Right lobe of liver (tissue), 4 donors: ENCODE measurements at regions not wholly inside any gene's neighbourhood (a gene's known extent, or its start where the extent isn't known, plus 50 kb on each side); places are given as distances from the start of the nearest gene placed in this dataset.

ENCODE experiments used
- POLR2A ChIP-seq: fragments of 450-650 bp; IDR thresholded peaks from one replicate; pipeline ENCODE4 v1.6.1; 2017; ENCODE audit warnings: antibody characterized with exemption, mild to moderate bottlenecking
- TF ChIP-seq, protein P1 (sequence below), 4 donors: fragments of 200-600 bp in 3 of 4; fragments of 450-650 bp in 1 of 4; IDR thresholded peaks; one replicate each; pipeline versions ENCODE4 v1.5.1 to v1.8.0; 2016 to 2022; ENCODE audit warnings: antibody characterized with exemption in 4 of 4, mild to moderate bottlenecking in 2 of 4
- donor health status: DM: no; HTN: no; CAD: no.
- donor health status: DM: no; HTN: no; CAD: no.
- donor health status: DM: no; HTN: yes; CAD: no.

DNA sequence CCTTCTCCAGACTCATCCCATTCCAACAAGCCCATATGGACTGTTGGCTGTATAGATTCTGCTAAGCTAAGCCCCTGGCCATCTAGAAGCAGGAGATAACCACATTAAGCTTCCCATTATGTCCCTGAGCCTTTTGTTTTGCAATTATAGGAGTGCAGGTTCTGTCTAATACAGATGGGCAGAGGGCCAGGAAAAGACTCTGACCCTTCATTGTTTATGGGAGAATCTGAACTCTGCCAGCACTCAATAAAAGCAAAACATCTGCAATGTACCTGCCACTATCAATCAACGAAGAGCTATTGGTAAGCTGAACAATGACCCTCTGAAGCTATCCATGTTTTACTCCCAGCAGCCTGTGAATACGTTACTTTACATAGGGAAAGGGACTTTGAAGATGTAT is 207.3 kb upstream of the CLNK start:
- TF ChIP-seq, protein P1, sequence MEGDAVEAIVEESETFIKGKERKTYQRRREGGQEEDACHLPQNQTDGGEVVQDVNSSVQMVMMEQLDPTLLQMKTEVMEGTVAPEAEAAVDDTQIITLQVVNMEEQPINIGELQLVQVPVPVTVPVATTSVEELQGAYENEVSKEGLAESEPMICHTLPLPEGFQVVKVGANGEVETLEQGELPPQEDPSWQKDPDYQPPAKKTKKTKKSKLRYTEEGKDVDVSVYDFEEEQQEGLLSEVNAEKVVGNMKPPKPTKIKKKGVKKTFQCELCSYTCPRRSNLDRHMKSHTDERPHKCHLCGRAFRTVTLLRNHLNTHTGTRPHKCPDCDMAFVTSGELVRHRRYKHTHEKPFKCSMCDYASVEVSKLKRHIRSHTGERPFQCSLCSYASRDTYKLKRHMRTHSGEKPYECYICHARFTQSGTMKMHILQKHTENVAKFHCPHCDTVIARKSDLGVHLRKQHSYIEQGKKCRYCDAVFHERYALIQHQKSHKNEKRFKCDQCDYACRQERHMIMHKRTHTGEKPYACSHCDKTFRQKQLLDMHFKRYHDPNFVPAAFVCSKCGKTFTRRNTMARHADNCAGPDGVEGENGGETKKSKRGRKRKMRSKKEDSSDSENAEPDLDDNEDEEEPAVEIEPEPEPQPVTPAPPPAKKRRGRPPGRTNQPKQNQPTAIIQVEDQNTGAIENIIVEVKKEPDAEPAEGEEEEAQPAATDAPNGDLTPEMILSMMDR (IDR thresholded peaks at IDR 0.05): no peak
- TF ChIP-seq POLR2A: no peak
